ENCODE measurements at regions not wholly inside any gene's neighbourhood (a gene's known extent, or its start where the extent isn't known, plus 50 kb on each side); places are given as distances from the start of the nearest gene placed in this dataset.

- Histone ChIP-seq H3K4me1 (ENCODE audit: control insufficient read depth, insufficient read depth, low read length) (no peaks in the 10 kb centered on the region), H3K27me3 (ENCODE audit: control insufficient read depth, insufficient read depth, low read length, poor library complexity, severe bottlenecking) (no peaks in the 10 kb centered on the region), H3K9ac (ENCODE audit: extremely low read depth, low read length, poor library complexity, severe bottlenecking) (no peak overlapping the region), H3K36me3 (ENCODE audit: control insufficient read depth, insufficient read depth, low read length) (no peaks in the 10 kb centered on the region), H3K27ac (ENCODE audit: low read depth, low read length) (no peak overlapping the region), H3K9me3 (ENCODE audit: control insufficient read depth, low read length) (peaks cover 7% of the 10 kb centered on the region), H3K4me3 (ENCODE audit: low read length) (no peak overlapping the region)
- H3K27ac Mint-ChIP-seq, result no peak overlapping the region
- TF ChIP-seq CTCF (conservative IDR thresholded peaks at IDR 0.05), result no peak
- peaks cover 2% of the 10 kb centered on the region for H3K9me3 Mint-ChIP-seq
- no peak overlapping the region for H3K4me3 Mint-ChIP-seq
- no peaks in the 10 kb centered on the region for H3K4me1 Mint-ChIP-seq
- no peaks in the 10 kb centered on the region for H3K36me3 Mint-ChIP-seq (ENCODE audit: low read depth)
- no peak for DNase-seq
- H3K27me3 Mint-ChIP-seq (ENCODE audit: insufficient read depth), result peaks cover 2% of the 10 kb centered on the region
- 95% methylated on average over 2 of the region's 2 CpGs; no CpG with 5 or more reads in 1 of the 2 experiments for WGBS, 2 experiments (ENCODE audit: insufficient coverage in 1 of 2, insufficient read length in 1 of 2)
Observed at GRCh38 chr13:36752673-36753072, 66.3 kb upstream of the RFXAP start.

DNA sequence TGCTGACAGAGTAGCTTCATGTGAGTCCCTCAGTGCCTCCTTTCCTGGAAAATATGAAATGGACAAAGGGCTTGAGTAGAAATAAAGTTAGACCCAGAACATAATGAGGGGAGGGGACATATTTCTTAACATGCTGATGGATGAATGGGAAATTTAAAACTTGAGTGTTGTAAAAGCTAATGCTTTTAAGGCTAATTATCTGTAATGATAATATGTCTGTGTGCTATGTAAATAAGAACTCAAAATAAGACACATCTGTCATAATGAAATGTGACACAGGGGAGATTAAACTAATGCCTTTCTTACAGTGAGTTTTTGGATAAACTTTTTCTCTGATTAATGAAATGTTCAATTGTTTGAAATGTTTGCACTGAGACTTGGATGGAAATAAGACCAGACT, 65.8 kb upstream of the RFXAP start:
- H3K36me3 ChIP-seq (ENCODE audit: control insufficient read depth, insufficient read depth, low read length), result no peaks in the 10 kb centered on the region
- H3K4me1 ChIP-seq (ENCODE audit: control insufficient read depth, insufficient read depth, low read length), result no peaks in the 10 kb centered on the region
- no peaks in the 10 kb centered on the region for H3K27me3 ChIP-seq (ENCODE audit: control insufficient read depth, insufficient read depth, low read length, poor library complexity, severe bottlenecking)
- peaks cover 7% of the 10 kb centered on the region for H3K9me3 ChIP-seq (ENCODE audit: control insufficient read depth, low read length)
- DNase-seq, result no peak
- TF ChIP-seq CTCF (conservative IDR thresholded peaks at IDR 0.05), result no peak
- no peaks in the 10 kb centered on the region for H3K4me1 Mint-ChIP-seq
- H3K27ac ChIP-seq (ENCODE audit: low read depth, low read length), result no peak overlapping the region
- H3K27me3 Mint-ChIP-seq (ENCODE audit: insufficient read depth), result peaks cover 2% of the 10 kb centered on the region
- no peaks in the 10 kb centered on the region for H3K36me3 Mint-ChIP-seq (ENCODE audit: low read depth)
- H3K9ac ChIP-seq (ENCODE audit: extremely low read depth, low read length, poor library complexity, severe bottlenecking), result no peak overlapping the region
- no peak overlapping the region for H3K4me3 ChIP-seq (ENCODE audit: low read length)
- peaks cover 2% of the 10 kb centered on the region for H3K9me3 Mint-ChIP-seq
- no peak overlapping the region for H3K27ac Mint-ChIP-seq
- no peak overlapping the region for H3K4me3 Mint-ChIP-seq

DNA sequence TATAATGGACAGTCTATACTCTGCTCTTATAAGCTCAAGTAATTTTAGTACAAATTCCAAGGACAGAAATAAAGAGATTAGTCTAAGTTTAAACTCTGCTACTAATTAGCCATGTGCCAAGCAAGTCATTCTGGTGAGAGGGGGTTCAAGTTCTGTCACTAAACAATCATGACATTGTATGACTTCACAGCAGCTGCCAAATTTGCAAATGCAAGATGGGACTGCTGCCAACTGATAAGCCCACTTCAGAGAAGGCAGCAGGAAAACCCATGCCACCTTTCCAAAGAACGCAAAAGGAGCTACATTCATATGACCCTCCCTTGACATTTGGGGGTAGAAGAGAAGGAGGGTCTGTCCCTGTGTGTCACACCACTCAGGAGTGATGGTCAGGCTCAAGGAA, 60.7 kb upstream of the RFXAP start:
- no peak for TF ChIP-seq CTCF (conservative IDR thresholded peaks at IDR 0.05)
- Mint-ChIP-seq H3K27ac (no peak overlapping the region), H3K27me3 (ENCODE audit: insufficient read depth) (peaks cover 2% of the 10 kb centered on the region), H3K36me3 (ENCODE audit: low read depth) (no peaks in the 10 kb centered on the region), H3K9me3 (peaks cover 14% of the 10 kb centered on the region), H3K4me1 (peaks cover 1% of the 10 kb centered on the region), H3K4me3 (no peak overlapping the region)
- Histone ChIP-seq H3K27ac (ENCODE audit: low read depth, low read length) (no peak overlapping the region), H3K27me3 (ENCODE audit: control insufficient read depth, insufficient read depth, low read length, poor library complexity, severe bottlenecking) (no peaks in the 10 kb centered on the region), H3K9ac (ENCODE audit: extremely low read depth, low read length, poor library complexity, severe bottlenecking) (no peak overlapping the region), H3K4me1 (ENCODE audit: control insufficient read depth, insufficient read depth, low read length) (no peaks in the 10 kb centered on the region), H3K36me3 (ENCODE audit: control insufficient read depth, insufficient read depth, low read length) (no peaks in the 10 kb centered on the region), H3K4me3 (ENCODE audit: low read length) (no peak overlapping the region), H3K9me3 (ENCODE audit: control insufficient read depth, low read length) (peaks cover 13% of the 10 kb centered on the region)
- DNase-seq, result no peak
- WGBS, 2 experiments (ENCODE audit: insufficient coverage in 1 of 2, insufficient read length in 1 of 2), result 78% methylated on average over 1 of the region's 1 CpG; no CpG with 5 or more reads in 1 of the 2 experiments

All from endodermal cell (in vitro differentiated cells).